HEK293 (cell line): ENCODE measurements at regions not wholly inside any gene's neighbourhood (a gene's known extent, or its start where the extent isn't known, plus 50 kb on each side); places are given as distances from the start of the nearest gene placed in this dataset.

ENCODE experiments used
- CTCF ChIA-PET: fragments of 350-600 bp; formaldehyde crosslinking; extraction: SDS; loops from one replicate; lab custom pipeline; 2021; ENCODE audit warnings: antibody characterized with exemption; lab: Yijun Ruan, JAX
- POLR2A ChIA-PET: fragments of 300-600 bp; formaldehyde crosslinking; extraction: SDS; loops from one replicate; lab custom pipeline; 2020; ENCODE audit warnings: antibody characterized with exemption, inconsistent platforms; lab: Yijun Ruan, JAX
- H3K27ac ChIP-seq: fragments of 200-500 bp; sonication (Bioruptor generic); 2 replicates; pipeline ENCODE4 v1.5.1; 2014; ENCODE audit warnings: low read depth, low read length, control low read depth, inconsistent platforms; ENCODE audit errors: extremely low read depth
- H3K36me3 ChIP-seq, 2 experiments: fragments of 200-500 bp in 1 of 2; sonication (Bioruptor generic) in 1 of 2; 1 replicate in 1 of 2; 2 replicates in 1 of 2; pipeline ENCODE4 v1.5.1; 2014 to 2017; ENCODE audit warnings: inconsistent platforms in 2 of 2, low read length in 2 of 2; ENCODE audit not compliant: control insufficient read depth in 2 of 2, insufficient read depth in 1 of 2
- H3K4me1 ChIP-seq: fragments of 200-500 bp; sonication (Bioruptor generic); 2 replicates; pipeline ENCODE4 v1.5.1; 2014; ENCODE audit warnings: mild to moderate bottlenecking, low read length, inconsistent platforms; ENCODE audit not compliant: control insufficient read depth, insufficient read depth
- H3K4me3 ChIP-seq: 2 replicates; pipeline ENCODE4 v1.5.1; 2011; ENCODE audit warnings: low read depth, mild to moderate bottlenecking, control low read depth, low read length, moderate library complexity
- H3K9me3 ChIP-seq: fragments of 200-500 bp; sonication (Bioruptor generic); 2 replicates; pipeline ENCODE4 v1.5.1; 2014; ENCODE audit warnings: low read depth, low read length, inconsistent platforms; ENCODE audit not compliant: control insufficient read depth, insufficient read depth
- FEZF1 ChIP-seq: fragments of 450-650 bp; formaldehyde crosslinking; IDR thresholded peaks from 2 replicates; pipeline ENCODE4 v1.5.1; 2016; ENCODE audit warnings: missing biosample characterization, missing genetic modification characterization
- GLI2 ChIP-seq: fragments of 450-650 bp; formaldehyde crosslinking; IDR thresholded peaks from 2 replicates; pipeline ENCODE4; 2017; ENCODE audit warnings: missing biosample characterization, missing genetic modification characterization, low read depth, borderline replicate concordance
- KLF1 ChIP-seq: fragments of 450-650 bp; formaldehyde crosslinking; IDR thresholded peaks from 2 replicates; pipeline ENCODE4 v1.5.1; 2016; ENCODE audit warnings: missing biosample characterization, missing genetic modification characterization
- KLF10 ChIP-seq: fragments of 450-650 bp; IDR thresholded peaks from 2 replicates; pipeline ENCODE4 v1.5.1; 2018; ENCODE audit warnings: missing biosample characterization, mild to moderate bottlenecking, missing genetic modification characterization
- TRIM28 ChIP-seq: IDR thresholded peaks from 2 replicates; pipeline ENCODE4 v1.6.1; 2011; ENCODE audit warnings: low read length, control low read depth, borderline replicate concordance
- YY2 ChIP-seq: fragments of 450-650 bp; formaldehyde crosslinking; IDR thresholded peaks from 2 replicates; pipeline ENCODE4 v1.5.1; 2016; ENCODE audit warnings: missing biosample characterization, missing genetic modification characterization
- ZBTB17 ChIP-seq: fragments of 450-650 bp; formaldehyde crosslinking; IDR thresholded peaks from 2 replicates; pipeline ENCODE4 v1.5.1; 2016; ENCODE audit warnings: missing biosample characterization, missing genetic modification characterization
- ZFHX2 ChIP-seq: fragments of 450-650 bp; formaldehyde crosslinking; conservative IDR thresholded peaks from 2 replicates; pipeline ENCODE4 v1.5.1; 2016; ENCODE audit warnings: missing biosample characterization, missing genetic modification characterization
- ZNF112 ChIP-seq: fragments of 450-650 bp; formaldehyde crosslinking; IDR thresholded peaks from 2 replicates; pipeline ENCODE4 v1.5.0; 2017; ENCODE audit warnings: missing biosample characterization, missing genetic modification characterization
- ZNF24 ChIP-seq: fragments of 450-650 bp; formaldehyde crosslinking; IDR thresholded peaks from 2 replicates; pipeline ENCODE4 v1.5.1; 2016; ENCODE audit warnings: missing biosample characterization, missing genetic modification characterization
- ZNF341 ChIP-seq: fragments of 450-650 bp; formaldehyde crosslinking; IDR thresholded peaks from 2 replicates; pipeline ENCODE4; 2016; ENCODE audit warnings: low read depth, missing biosample characterization, missing genetic modification characterization
- ZNF366 ChIP-seq: fragments of 450-650 bp; formaldehyde crosslinking; conservative IDR thresholded peaks from 2 replicates; pipeline ENCODE4 v1.5.1; 2016; ENCODE audit warnings: missing biosample characterization, missing genetic modification characterization
- ZNF37A ChIP-seq: fragments of 450-650 bp; IDR thresholded peaks from 2 replicates; pipeline ENCODE4 v1.5.1; 2018; ENCODE audit warnings: missing biosample characterization, missing genetic modification characterization
- ZNF404 ChIP-seq: fragments of 450-650 bp; formaldehyde crosslinking; IDR thresholded peaks from 2 replicates; pipeline ENCODE4 v1.5.1; 2017; ENCODE audit warnings: missing biosample characterization, missing genetic modification characterization
- ZNF530 ChIP-seq: fragments of 450-650 bp; formaldehyde crosslinking; IDR thresholded peaks from 2 replicates; pipeline ENCODE4 v1.5.1; 2016; ENCODE audit warnings: low read depth, missing biosample characterization, missing genetic modification characterization
- ZNF544 ChIP-seq: fragments of 450-650 bp; formaldehyde crosslinking; IDR thresholded peaks from 2 replicates; pipeline ENCODE4 v1.5.0; 2017; ENCODE audit warnings: missing biosample characterization, missing genetic modification characterization
- ZNF548 ChIP-seq: fragments of 450-650 bp; formaldehyde crosslinking; IDR thresholded peaks from 2 replicates; pipeline ENCODE4 v1.5.1; 2016; ENCODE audit warnings: missing biosample characterization, missing genetic modification characterization
- ZNF623 ChIP-seq: fragments of 450-650 bp; formaldehyde crosslinking; IDR thresholded peaks from 2 replicates; pipeline ENCODE4 v1.5.1; 2016; ENCODE audit warnings: missing biosample characterization, missing genetic modification characterization
- ZNF747 ChIP-seq: fragments of 450-650 bp; formaldehyde crosslinking; IDR thresholded peaks from 2 replicates; pipeline ENCODE4 v1.5.1; 2016; ENCODE audit warnings: missing biosample characterization, missing genetic modification characterization
- ZNF76 ChIP-seq: fragments of 450-650 bp; formaldehyde crosslinking; IDR thresholded peaks from 2 replicates; pipeline ENCODE4; 2016; ENCODE audit warnings: low read depth, missing biosample characterization, missing genetic modification characterization, borderline replicate concordance
- ZNF768 ChIP-seq: fragments of 450-650 bp; formaldehyde crosslinking; IDR thresholded peaks from 2 replicates; pipeline ENCODE4 v1.5.1; 2018; ENCODE audit warnings: missing biosample characterization, mild to moderate bottlenecking, missing genetic modification characterization
- ZNF776 ChIP-seq: fragments of 450-650 bp; formaldehyde crosslinking; IDR thresholded peaks from 2 replicates; pipeline ENCODE4 v1.5.0; 2017; ENCODE audit warnings: missing biosample characterization, missing genetic modification characterization, borderline replicate concordance
- ZXDB ChIP-seq: fragments of 450-650 bp; formaldehyde crosslinking; IDR thresholded peaks from 2 replicates; pipeline ENCODE4 v1.5.1; 2016; ENCODE audit warnings: missing biosample characterization, missing genetic modification characterization
- TF ChIP-seq, protein P1 (sequence below): fragments of 450-650 bp; formaldehyde crosslinking; IDR thresholded peaks from 2 replicates; pipeline ENCODE4 v1.5.1; 2016; ENCODE audit warnings: missing biosample characterization, missing genetic modification characterization
- TF ChIP-seq, protein P2 (sequence below): fragments of 450-650 bp; formaldehyde crosslinking; IDR thresholded peaks from 2 replicates; pipeline ENCODE4 v1.5.1; 2016; ENCODE audit warnings: missing biosample characterization, missing genetic modification characterization
- TF ChIP-seq, protein P3 (sequence below): fragments of 450-650 bp; IDR thresholded peaks from 2 replicates; pipeline ENCODE4 v1.5.1; 2018; ENCODE audit warnings: missing biosample characterization, mild to moderate bottlenecking, missing genetic modification characterization
- TF ChIP-seq, protein P4 (sequence below): fragments of 450-650 bp; formaldehyde crosslinking; IDR thresholded peaks from 2 replicates; pipeline ENCODE4 v1.5.1; 2017; ENCODE audit warnings: missing biosample characterization, missing genetic modification characterization

DNA sequence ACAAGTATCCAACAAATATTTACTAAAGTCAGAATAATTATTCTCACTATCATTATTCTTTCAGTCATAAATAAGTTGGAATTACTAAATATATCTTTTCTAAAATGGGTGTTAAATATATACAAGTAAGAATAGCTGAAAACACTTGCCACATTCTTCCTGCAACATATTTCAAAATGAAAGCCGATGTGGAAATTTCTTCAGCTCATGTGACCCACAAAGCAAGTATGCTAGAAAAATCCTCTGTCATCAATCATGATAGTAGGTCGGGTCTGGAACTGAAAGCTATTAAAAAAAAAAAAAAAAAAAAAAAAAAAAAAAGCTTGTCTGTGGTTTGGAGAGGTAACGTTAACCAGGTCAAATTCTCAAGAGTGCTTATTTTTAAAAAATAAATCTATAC, 344.7 kb downstream of the NEBL start:
- Histone ChIP-seq H3K4me1 (no peaks in the 10 kb centered on the region), H3K27ac (no peak overlapping the region), H3K9me3 (no peaks in the 10 kb centered on the region), H3K36me3 (no peaks in the 10 kb centered on the region), H3K4me3 (no peak overlapping the region)
- ChIA-PET POLR2A (no interaction called here), CTCF (no interaction called here)
- TF ChIP-seq KLF10 (tag by site-specific recombination) = no peak
- no peak for TF ChIP-seq TRIM28

DNA sequence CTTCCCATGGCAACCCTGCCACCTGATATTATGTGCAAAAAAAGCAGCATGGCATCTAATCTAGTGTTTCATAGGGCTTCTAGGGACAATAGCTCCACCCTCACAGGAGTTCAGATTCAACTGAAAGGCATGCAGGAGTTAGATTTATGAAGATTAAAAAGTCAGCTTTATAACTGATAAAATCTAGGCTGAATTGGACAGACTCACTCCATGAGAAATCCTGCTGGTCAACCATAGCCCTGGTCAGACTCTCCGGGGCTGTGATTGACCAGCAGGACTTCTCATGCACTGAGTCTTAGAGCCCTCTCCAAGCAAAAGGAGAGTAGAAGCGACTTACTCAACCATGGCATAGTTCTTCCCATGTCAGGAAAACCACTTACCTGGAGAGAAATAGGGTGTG, 345.4 kb downstream of the NEBL start:
- no peak overlapping the region for H3K4me3 ChIP-seq
- CTCF ChIA-PET = interaction anchor here (0.6 kb wide), 1 partner anchor 21 kb away, joined by 5 read pairs; no protein-coding TSS in a partner anchor
- H3K4me1 ChIP-seq = no peaks in the 10 kb centered on the region
- no peaks in the 10 kb centered on the region for H3K36me3 ChIP-seq
- H3K9me3 ChIP-seq = no peaks in the 10 kb centered on the region
- TF ChIP-seq, protein P1, sequence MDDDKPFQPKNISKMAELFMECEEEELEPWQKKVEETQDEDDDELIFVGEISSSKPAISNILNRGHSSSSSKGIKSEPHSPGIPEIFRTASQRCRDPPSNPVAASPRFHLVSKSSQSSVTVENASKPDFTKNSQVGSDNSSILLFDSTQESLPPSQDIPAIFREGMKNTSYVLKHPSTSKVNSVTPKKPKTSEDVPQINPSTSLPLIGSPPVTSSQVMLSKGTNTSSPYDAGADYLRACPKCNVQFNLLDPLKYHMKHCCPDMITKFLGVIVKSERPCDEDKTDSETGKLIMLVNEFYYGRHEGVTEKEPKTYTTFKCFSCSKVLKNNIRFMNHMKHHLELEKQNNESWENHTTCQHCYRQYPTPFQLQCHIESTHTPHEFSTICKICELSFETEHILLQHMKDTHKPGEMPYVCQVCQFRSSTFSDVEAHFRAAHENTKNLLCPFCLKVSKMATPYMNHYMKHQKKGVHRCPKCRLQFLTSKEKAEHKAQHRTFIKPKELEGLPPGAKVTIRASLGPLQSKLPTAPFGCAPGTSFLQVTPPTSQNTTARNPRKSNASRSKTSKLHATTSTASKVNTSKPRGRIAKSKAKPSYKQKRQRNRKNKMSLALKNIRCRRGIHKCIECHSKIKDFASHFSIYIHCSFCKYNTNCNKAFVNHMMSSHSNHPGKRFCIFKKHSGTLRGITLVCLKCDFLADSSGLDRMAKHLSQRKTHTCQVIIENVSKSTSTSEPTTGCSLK (tag by site-specific recombination) = no peak
- no peak for TF ChIP-seq ZFHX2 (tag by site-specific recombination)
- no peak for TF ChIP-seq ZNF548
- TF ChIP-seq GLI2 (tag by site-specific recombination) = no peak
- TF ChIP-seq KLF1 = no peak
- no peak for TF ChIP-seq ZNF747
- no peak for TF ChIP-seq ZXDB (tag by site-specific recombination)
- TF ChIP-seq ZNF768 (tag by site-specific recombination) = no peak
- TF ChIP-seq, all 188 proteins: peak for 0
- H3K27ac ChIP-seq = no peak overlapping the region
- POLR2A ChIA-PET = no interaction called here

DNA sequence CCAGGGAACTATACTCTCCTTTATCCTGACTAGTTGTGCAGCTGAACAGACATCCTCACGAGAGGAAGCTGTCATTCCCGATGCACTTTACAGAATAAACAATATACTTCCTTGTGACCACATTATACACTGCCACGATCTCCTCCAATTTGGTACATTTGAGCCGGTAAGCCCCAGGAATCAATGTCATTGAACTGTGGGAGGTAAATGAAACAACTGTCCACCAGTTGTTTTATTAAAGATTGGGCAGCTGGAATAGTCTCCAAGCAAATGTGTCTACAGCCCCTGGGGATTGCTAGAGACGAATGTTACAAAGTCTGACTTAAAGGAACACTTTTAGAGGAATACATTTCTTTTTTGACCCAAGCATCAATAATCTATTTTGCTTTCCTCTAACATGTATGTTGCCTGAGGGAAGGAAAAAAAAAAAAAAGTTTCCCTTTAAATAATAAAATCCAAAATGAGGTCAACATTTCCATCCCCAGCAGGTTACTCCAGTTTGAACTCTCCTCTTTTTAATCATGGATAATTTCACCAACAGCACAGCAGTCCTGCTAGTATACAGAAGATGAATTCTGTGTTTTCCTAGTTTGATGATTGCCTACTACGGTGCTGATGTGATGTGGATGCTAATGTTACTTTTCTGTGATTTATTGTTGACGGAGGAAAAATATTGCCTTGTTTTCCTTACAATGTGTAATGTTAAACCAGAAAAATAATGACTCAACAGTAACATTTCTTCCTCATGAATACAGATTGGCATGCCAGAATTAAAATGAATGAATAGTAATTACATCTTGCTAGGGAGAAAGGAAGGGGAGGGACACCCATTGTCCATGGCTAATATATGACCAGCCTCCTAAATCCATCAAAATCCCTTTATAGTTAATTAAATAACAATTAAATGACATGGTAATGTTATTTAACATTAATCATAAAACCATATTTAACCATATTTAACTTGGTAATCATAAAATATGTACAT, 360.9 kb downstream of the NEBL start:
- H3K4me3 ChIP-seq = no peak overlapping the region
- H3K9me3 ChIP-seq = no peaks in the 10 kb centered on the region
- H3K27ac ChIP-seq = no peak overlapping the region
- H3K4me1 ChIP-seq = no peaks in the 10 kb centered on the region
- ChIA-PET POLR2A (no interaction called here), CTCF (no interaction called here)
- no peaks in the 10 kb centered on the region for H3K36me3 ChIP-seq
- no peak for TF ChIP-seq ZNF37A
- no peak for TF ChIP-seq ZNF341 (tag by site-specific recombination)
- TF ChIP-seq ZNF112 (tag by site-specific recombination) = no peak
- TF ChIP-seq, protein P2, sequence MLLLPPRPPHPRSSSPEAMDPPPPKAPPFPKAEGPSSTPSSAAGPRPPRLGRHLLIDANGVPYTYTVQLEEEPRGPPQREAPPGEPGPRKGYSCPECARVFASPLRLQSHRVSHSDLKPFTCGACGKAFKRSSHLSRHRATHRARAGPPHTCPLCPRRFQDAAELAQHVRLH (tag by site-specific recombination) = no peak
- no peak for TF ChIP-seq ZNF76
- no peak for TF ChIP-seq ZNF404
- TF ChIP-seq ZNF776 (tag by site-specific recombination) = no peak
- no peak for TF ChIP-seq ZNF366 (tag by site-specific recombination)
- TF ChIP-seq, protein P3, sequence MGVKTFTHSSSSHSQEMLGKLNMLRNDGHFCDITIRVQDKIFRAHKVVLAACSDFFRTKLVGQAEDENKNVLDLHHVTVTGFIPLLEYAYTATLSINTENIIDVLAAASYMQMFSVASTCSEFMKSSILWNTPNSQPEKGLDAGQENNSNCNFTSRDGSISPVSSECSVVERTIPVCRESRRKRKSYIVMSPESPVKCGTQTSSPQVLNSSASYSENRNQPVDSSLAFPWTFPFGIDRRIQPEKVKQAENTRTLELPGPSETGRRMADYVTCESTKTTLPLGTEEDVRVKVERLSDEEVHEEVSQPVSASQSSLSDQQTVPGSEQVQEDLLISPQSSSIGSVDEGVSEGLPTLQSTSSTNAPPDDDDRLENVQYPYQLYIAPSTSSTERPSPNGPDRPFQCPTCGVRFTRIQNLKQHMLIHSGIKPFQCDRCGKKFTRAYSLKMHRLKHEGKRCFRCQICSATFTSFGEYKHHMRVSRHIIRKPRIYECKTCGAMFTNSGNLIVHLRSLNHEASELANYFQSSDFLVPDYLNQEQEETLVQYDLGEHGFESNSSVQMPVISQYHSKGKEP (tag by site-specific recombination) = no peak
- TF ChIP-seq FEZF1 (tag by site-specific recombination) = no peak
- no peak for TF ChIP-seq ZNF24 (tag by site-specific recombination)
- TF ChIP-seq, protein P4, sequence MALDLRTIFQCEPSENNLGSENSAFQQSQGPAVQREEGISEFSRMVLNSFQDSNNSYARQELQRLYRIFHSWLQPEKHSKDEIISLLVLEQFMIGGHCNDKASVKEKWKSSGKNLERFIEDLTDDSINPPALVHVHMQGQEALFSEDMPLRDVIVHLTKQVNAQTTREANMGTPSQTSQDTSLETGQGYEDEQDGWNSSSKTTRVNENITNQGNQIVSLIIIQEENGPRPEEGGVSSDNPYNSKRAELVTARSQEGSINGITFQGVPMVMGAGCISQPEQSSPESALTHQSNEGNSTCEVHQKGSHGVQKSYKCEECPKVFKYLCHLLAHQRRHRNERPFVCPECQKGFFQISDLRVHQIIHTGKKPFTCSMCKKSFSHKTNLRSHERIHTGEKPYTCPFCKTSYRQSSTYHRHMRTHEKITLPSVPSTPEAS = no peak
- TF ChIP-seq YY2 (tag by site-specific recombination) = no peak
- TF ChIP-seq ZNF530 (tag by site-specific recombination) = no peak
- TF ChIP-seq ZNF544 (tag by site-specific recombination) = no peak
- no peak for TF ChIP-seq ZBTB17 (tag by site-specific recombination)
- TF ChIP-seq ZNF623 = no peak
